T-helper 17 cell (primary cell): ENCODE measurements at regions not wholly inside any gene's neighbourhood (a gene's known extent, or its start where the extent isn't known, plus 50 kb on each side); places are given as distances from the start of the nearest gene placed in this dataset.

Source experiments
- ATAC-seq: fragments of 150-1000 bp; cut with Tn5 transposase; 2 replicates; pipeline ENCODE4 v1.10.0; 2021; ENCODE audit warnings: mild to moderate bottlenecking, moderate library complexity
- DNase-seq, 3 donors: peaks; one replicate each; pipeline versions ENCODE4 v3.0.0 to v3.0.0-alpha.2; 2020 to 2021
- H3K9me3 ChIP-seq: one replicate; pipeline ENCODE4 v1.7.0; 2013; ENCODE audit warnings: low read length, mild to moderate bottlenecking; ENCODE audit not compliant: control insufficient read depth, poor library complexity, severe bottlenecking
- H3K27ac Mint-ChIP-seq: one replicate; pipeline ENCODE4 v1.8.0; 2022; ENCODE audit warnings: mild to moderate bottlenecking, moderate library complexity, mixed read lengths
- H3K27me3 Mint-ChIP-seq: one replicate; pipeline ENCODE4 v1.8.0; 2022; ENCODE audit warnings: mixed read lengths
- H3K36me3 Mint-ChIP-seq: one replicate; pipeline ENCODE4 v1.8.0; 2022; ENCODE audit warnings: low read depth, mixed read lengths
- H3K4me1 Mint-ChIP-seq: one replicate; pipeline ENCODE4 v1.8.0; 2022; ENCODE audit warnings: mild to moderate bottlenecking, mixed read lengths
- H3K4me3 Mint-ChIP-seq: one replicate; pipeline ENCODE4 v1.8.0; 2022; ENCODE audit warnings: mild to moderate bottlenecking, moderate library complexity, mixed read lengths

GRCh38 chr10:131442271-131442670 lies 130.8 kb upstream of the TCERG1L start:
- peaks cover 21% of the 10 kb centered on the region for H3K27me3 Mint-ChIP-seq
- H3K27ac Mint-ChIP-seq, result no peak overlapping the region
- no peaks in the 10 kb centered on the region for H3K9me3 ChIP-seq
- H3K36me3 Mint-ChIP-seq, result no peaks in the 10 kb centered on the region
- H3K4me1 Mint-ChIP-seq, result no peaks in the 10 kb centered on the region
- H3K4me3 Mint-ChIP-seq, result no peak overlapping the region
- DNase-seq (no peak), ATAC-seq (no peak)

- Mint-ChIP-seq H3K27ac (no peak overlapping the region), H3K4me1 (no peaks in the 10 kb centered on the region), H3K4me3 (no peak overlapping the region), H3K36me3 (no peaks in the 10 kb centered on the region), H3K27me3 (peaks cover 21% of the 10 kb centered on the region)
- no peak for ATAC-seq
- no peaks in the 10 kb centered on the region for H3K9me3 ChIP-seq
- no peak for DNase-seq
Observed at GRCh38 chr10:131444286-131444685, 132.8 kb upstream of the TCERG1L start.

GRCh38 chr10:131444862-131445461 lies 133.4 kb upstream of the TCERG1L start:
- H3K36me3 Mint-ChIP-seq, result no peaks in the 10 kb centered on the region
- ATAC-seq (no peak), DNase-seq (no peak)
- peaks cover 16% of the 10 kb centered on the region for H3K27me3 Mint-ChIP-seq
- no peaks in the 10 kb centered on the region for H3K4me1 Mint-ChIP-seq
- no peaks in the 10 kb centered on the region for H3K9me3 ChIP-seq
- H3K27ac Mint-ChIP-seq, result no peak overlapping the region
- no peak overlapping the region for H3K4me3 Mint-ChIP-seq

- Mint-ChIP-seq H3K4me1 (no peaks in the 10 kb centered on the region), H3K27me3 (peaks cover 11% of the 10 kb centered on the region), H3K27ac (no peak overlapping the region), H3K4me3 (no peak overlapping the region), H3K36me3 (no peaks in the 10 kb centered on the region)
- ATAC-seq, result no peak
- H3K9me3 ChIP-seq, result no peaks in the 10 kb centered on the region
- DNase-seq, result no peak
Observed at GRCh38 chr10:131445623-131446022, 134.1 kb upstream of the TCERG1L start.

- DNase-seq (no peak), ATAC-seq (no peak)
- no peaks in the 10 kb centered on the region for H3K4me1 Mint-ChIP-seq
- peaks cover 10% of the 10 kb centered on the region for H3K27me3 Mint-ChIP-seq
- H3K4me3 Mint-ChIP-seq, result no peak overlapping the region
- H3K36me3 Mint-ChIP-seq, result no peaks in the 10 kb centered on the region
- H3K27ac Mint-ChIP-seq, result no peak overlapping the region
- H3K9me3 ChIP-seq, result no peaks in the 10 kb centered on the region
Observed at GRCh38 chr10:131446171-131446570, 134.7 kb upstream of the TCERG1L start.

GRCh38 chr10:131448171-131448570 lies 136.7 kb upstream of the TCERG1L start:
- Mint-ChIP-seq H3K27ac (no peak overlapping the region), H3K27me3 (peaks cover 17% of the 10 kb centered on the region), H3K4me3 (no peak overlapping the region), H3K4me1 (peaks cover 3% of the 10 kb centered on the region), H3K36me3 (no peaks in the 10 kb centered on the region)
- DNase-seq (no peak), ATAC-seq (no peak)
- H3K9me3 ChIP-seq, result no peaks in the 10 kb centered on the region

- Mint-ChIP-seq H3K4me3 (no peak overlapping the region), H3K27me3 (peaks cover 17% of the 10 kb centered on the region), H3K36me3 (no peaks in the 10 kb centered on the region), H3K4me1 (peaks cover 3% of the 10 kb centered on the region), H3K27ac (no peak overlapping the region)
- H3K9me3 ChIP-seq, result no peaks in the 10 kb centered on the region
- no peak for ATAC-seq
- no peak for DNase-seq
Observed at GRCh38 chr10:131448883-131449282, 137.4 kb upstream of the TCERG1L start.

- no peaks in the 10 kb centered on the region for H3K9me3 ChIP-seq
- Mint-ChIP-seq H3K4me1 (peaks cover 3% of the 10 kb centered on the region), H3K4me3 (no peak overlapping the region), H3K36me3 (no peaks in the 10 kb centered on the region), H3K27me3 (peaks cover 24% of the 10 kb centered on the region), H3K27ac (no peak overlapping the region)
- no peak for ATAC-seq
- no peak for DNase-seq
Observed at GRCh38 chr10:131450216-131450765, 138.8 kb upstream of the TCERG1L start.

GRCh38 chr10:131451407-131452015 lies 140.0 kb upstream of the TCERG1L start:
- peaks cover 3% of the 10 kb centered on the region for H3K4me1 Mint-ChIP-seq
- DNase-seq, result no peak
- H3K9me3 ChIP-seq, result no peaks in the 10 kb centered on the region
- ATAC-seq, result no peak
- H3K4me3 Mint-ChIP-seq, result no peak overlapping the region
- no peak overlapping the region for H3K27ac Mint-ChIP-seq
- peaks cover 24% of the 10 kb centered on the region for H3K27me3 Mint-ChIP-seq
- H3K36me3 Mint-ChIP-seq, result no peaks in the 10 kb centered on the region

- H3K9me3 ChIP-seq, result no peaks in the 10 kb centered on the region
- Mint-ChIP-seq H3K4me1 (peaks cover 3% of the 10 kb centered on the region), H3K27me3 (peaks cover 24% of the 10 kb centered on the region), H3K4me3 (no peak overlapping the region), H3K36me3 (no peaks in the 10 kb centered on the region), H3K27ac (no peak overlapping the region)
- DNase-seq (no peak), ATAC-seq (no peak)
Observed at GRCh38 chr10:131452926-131453720, 141.6 kb upstream of the TCERG1L start.

- Mint-ChIP-seq H3K4me1 (peaks cover 3% of the 10 kb centered on the region), H3K27me3 (peaks cover 24% of the 10 kb centered on the region), H3K27ac (no peak overlapping the region), H3K4me3 (peak overlapping the region; percentile 39), H3K36me3 (no peaks in the 10 kb centered on the region)
- ATAC-seq (no peak), DNase-seq (peak in 1 of 3 donors; percentile 36)
- H3K9me3 ChIP-seq, result no peaks in the 10 kb centered on the region
Observed at GRCh38 chr10:131453721-131454634, 142.5 kb upstream of the TCERG1L start.

GRCh38 chr10:131456411-131456810 lies 144.9 kb upstream of the TCERG1L start:
- ATAC-seq (no peak), DNase-seq (no peak)
- Mint-ChIP-seq H3K4me3 (no peak overlapping the region), H3K4me1 (peaks cover 3% of the 10 kb centered on the region), H3K27ac (no peak overlapping the region), H3K36me3 (no peaks in the 10 kb centered on the region), H3K27me3 (peaks cover 24% of the 10 kb centered on the region)
- H3K9me3 ChIP-seq, result no peaks in the 10 kb centered on the region

- H3K4me1 Mint-ChIP-seq, result no peaks in the 10 kb centered on the region
- no peaks in the 10 kb centered on the region for H3K27me3 Mint-ChIP-seq
- no peaks in the 10 kb centered on the region for H3K36me3 Mint-ChIP-seq
- DNase-seq (no peak), ATAC-seq (no peak)
- H3K9me3 ChIP-seq, result no peaks in the 10 kb centered on the region
- no peak overlapping the region for H3K27ac Mint-ChIP-seq
- H3K4me3 Mint-ChIP-seq, result no peak overlapping the region
Observed at GRCh38 chr10:131461093-131461492, 149.6 kb upstream of the TCERG1L start.
